GM12878 (cell line): ENCODE measurements at regions not wholly inside any gene's neighbourhood (a gene's known extent, or its start where the extent isn't known, plus 50 kb on each side); places are given as distances from the start of the nearest gene placed in this dataset.

ENCODE experiments used
- ATAC-seq: fragments of 200-7000 bp; cut with Tn5 transposase; 3 replicates; pipeline ENCODE4 v1.9.1; 2020; ENCODE audit warnings: mild to moderate bottlenecking, moderate library complexity
- BruUV-seq: library from RNA; stranded (reverse); fragments of 400-500 nt; replicated peaks from 2 replicates; lab custom pipeline; 2021; lab: Mats Ljungman, UMichigan
- CTCF ChIA-PET: fragments of 300-600 bp; sonication (Branson Sonifier 250); formaldehyde crosslinking; extraction: SDS; loops from one replicate; lab custom pipeline; 2021; ENCODE audit warnings: inconsistent platforms; lab: Yijun Ruan, JAX
- POLR2A ChIA-PET: fragments of 350-600 bp; formaldehyde crosslinking; extraction: SDS; loops from one replicate; lab custom pipeline; 2021; ENCODE audit warnings: inconsistent platforms; lab: Charles Lee
- RAD21 ChIA-PET: fragments of 300-600 bp; sonication (Branson Sonifier 250); formaldehyde crosslinking; loops from one replicate; lab custom pipeline; 2023; ENCODE audit warnings: antibody characterized with exemption; ENCODE audit not compliant: unreplicated experiment; lab: Charles Lee
- SMC1A ChIA-PET: fragments of 300-600 bp; sonication (Branson Sonifier 250); formaldehyde crosslinking; loops from one replicate; lab custom pipeline; 2023; ENCODE audit not compliant: unreplicated experiment, uncharacterized antibody; lab: Charles Lee
- DNase-seq: peaks from one replicate; pipeline ENCODE4 v3.0.0-alpha.2; 2011; ENCODE audit warnings: low read depth, low spot score
- FAIRE-seq: peaks from 3 replicates; lab custom pipeline; 2011; peaks lifted over from hg19 to GRCh38; lab: Jason Lieb, UNC
- H2AFZ ChIP-seq: 2 replicates; pipeline ENCODE4 v1.6.0; 2011; ENCODE audit warnings: low read depth, low read length, control low read depth; ENCODE audit not compliant: control insufficient read depth
- H3K27ac ChIP-seq: 2 replicates; pipeline ENCODE4 v1.5.1; 2011; ENCODE audit warnings: control low read depth; ENCODE audit not compliant: control insufficient read depth, insufficient read depth
- H3K27me3 ChIP-seq, 2 experiments: replicated peaks in 1 of 2; 2 replicates each; pipeline versions ENCODE4 v1.6.0 to v1.6.1; 2011; ENCODE audit warnings: low read length in 1 of 2; ENCODE audit not compliant: control insufficient read depth in 2 of 2, insufficient read depth in 2 of 2
- H3K36me3 ChIP-seq, 2 experiments: 2 replicates each; pipeline ENCODE4 v1.5.1; 2011; ENCODE audit warnings: low read length in 1 of 2; ENCODE audit not compliant: control insufficient read depth in 2 of 2, insufficient read depth in 2 of 2
- H3K4me1 ChIP-seq: 2 replicates; pipeline ENCODE4 v1.6.1; 2011; ENCODE audit warnings: mild to moderate bottlenecking, low read length, moderate library complexity, mixed read lengths; ENCODE audit not compliant: control insufficient read depth, insufficient read depth
- H3K4me2 ChIP-seq: 2 replicates; pipeline ENCODE4 v1.6.0; 2011; ENCODE audit warnings: control low read depth; ENCODE audit not compliant: control insufficient read depth, insufficient read depth
- H3K4me3 ChIP-seq: fragments of 200-600 bp; sonication (generic); 2 replicates; pipeline ENCODE4 v1.5.1; 2016
- H3K79me2 ChIP-seq: 2 replicates; pipeline ENCODE4 v1.6.0; 2011; ENCODE audit warnings: low read length; ENCODE audit not compliant: control insufficient read depth, insufficient read depth
- H3K9ac ChIP-seq: 2 replicates; pipeline ENCODE4 v1.8.0; 2011; ENCODE audit warnings: low read length, control low read depth, mixed read lengths; ENCODE audit not compliant: control insufficient read depth, insufficient read depth
- H3K9me3 ChIP-seq: replicated peaks from 3 replicates; pipeline ENCODE4 v1.5.1; 2011; ENCODE audit warnings: mild to moderate bottlenecking, low read length; ENCODE audit not compliant: control insufficient read depth, insufficient read depth
- H4K20me1 ChIP-seq: 2 replicates; pipeline ENCODE4 v1.6.0; 2011; ENCODE audit not compliant: control insufficient read depth, insufficient read depth
- BCL11A ChIP-seq: IDR thresholded peaks from 2 replicates; pipeline ENCODE4 v1.6.1; 2011; ENCODE audit warnings: low read depth, low read length
- EP300 ChIP-seq, 2 experiments: fragments of 150-350 bp in 1 of 2; IDR thresholded peaks; 2 replicates each; pipeline ENCODE4 v1.6.1; 2011 to 2012; ENCODE audit warnings: low read depth in 2 of 2, low read length in 2 of 2, borderline replicate concordance in 1 of 2, improper control_type of control experiment in 1 of 2, inconsistent platforms in 1 of 2; ENCODE audit not compliant: control insufficient read depth in 1 of 2
- PAX5 ChIP-seq: IDR thresholded peaks from 2 replicates; pipeline ENCODE4 v1.6.1; 2011; ENCODE audit warnings: low read depth, low read length, borderline replicate concordance
- SUPT20H ChIP-seq: IDR thresholded peaks from 2 replicates; pipeline ENCODE4 v1.6.1; 2011; ENCODE audit warnings: low read depth, mild to moderate bottlenecking, low read length, moderate library complexity, borderline replicate concordance; ENCODE audit not compliant: control insufficient read depth
- ZNF24 ChIP-seq: fragments of 450-650 bp; IDR thresholded peaks from 2 replicates; pipeline ENCODE4 v1.6.1; 2017; ENCODE audit warnings: antibody characterized with exemption, mild to moderate bottlenecking
- ZZZ3 ChIP-seq: IDR thresholded peaks from 2 replicates; pipeline ENCODE4 v1.6.1; 2011; ENCODE audit warnings: low read depth; ENCODE audit not compliant: control insufficient read depth, insufficient read length
- WGBS: methylation state at CpG from one replicate; pipeline ENCODE4 v1.1.6; 2016; ENCODE audit warnings: low lambda C conversion rate; ENCODE audit not compliant: insufficient replicate concordance, insufficient coverage; ENCODE audit errors: missing lambda C conversion rate; 5-methylcytosine and 5-hydroxymethylcytosine counted together
- in situ Hi-C: fragments of 300-500 bp; cut with MboI; formaldehyde crosslinking; loops from 9 replicates; pipeline ENCODE4 v1.14.3; 2018; ENCODE audit warnings: mixed read lengths
- intact Hi-C: fragments of 100-400 bp; cut with micrococcal nuclease; formaldehyde crosslinking; loops from one replicate; pipeline ENCODE4 v1.14.2; 2022; ENCODE audit not compliant: unreplicated experiment
- TF ChIP-seq, protein P1 (sequence below): fragments of 450-650 bp; IDR thresholded peaks from 2 replicates; pipeline ENCODE4 v1.6.1; 2017; ENCODE audit warnings: low read depth, mild to moderate bottlenecking, moderate library complexity

DNA sequence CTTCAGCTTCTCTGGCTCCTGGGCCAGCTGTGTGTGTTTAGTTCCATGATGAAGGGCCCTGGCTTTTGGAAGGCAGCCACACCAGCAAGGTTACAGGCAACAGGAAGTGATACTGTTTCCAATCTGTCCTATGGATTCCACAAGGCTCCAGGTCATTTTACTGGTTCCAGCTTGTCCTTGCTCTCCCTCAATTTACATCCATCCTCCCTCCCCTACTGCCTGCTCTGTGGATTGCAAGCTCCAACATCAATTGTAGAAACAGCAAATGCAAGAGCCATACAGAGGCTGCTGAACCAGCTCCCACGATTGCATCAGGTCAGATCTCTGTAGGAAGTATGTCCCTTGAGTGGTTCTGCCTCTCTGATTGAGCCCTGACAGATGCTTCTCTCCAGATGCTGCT lies 409.8 kb downstream of the NTRK2 start:
- H3K79me2 ChIP-seq, result no peaks in the 10 kb centered on the region
- H3K4me1 ChIP-seq, result no peaks in the 10 kb centered on the region
- FAIRE-seq (no peak), ATAC-seq (no peak), DNase-seq (no peak)
- SMC1A ChIA-PET, result no interaction called here
- no peaks in the 10 kb centered on the region; the same call in 2 of the 3 replicates for H3K9me3 ChIP-seq
- H3K4me3 ChIP-seq, result no peak overlapping the region
- in situ Hi-C loops (no loop called here), intact Hi-C loops (no loop called here)
- H3K4me2 ChIP-seq, result no peak overlapping the region
- RAD21 ChIA-PET, result no interaction called here
- H3K36me3 ChIP-seq, result no peaks in the 10 kb centered on the region
- no peaks in the 10 kb centered on the region for H3K27me3 ChIP-seq
- WGBS, result 40% methylated on average over 1 of the region's 1 CpG
- no peaks in the 10 kb centered on the region for H4K20me1 ChIP-seq
- CTCF ChIA-PET, result interaction anchor here (0.6 kb wide), 1 partner anchor 46 kb away, joined by 3 read pairs; no protein-coding TSS in a partner anchor
- no peak overlapping the region for H2AFZ ChIP-seq
- H3K27ac ChIP-seq, result no peak overlapping the region
- POLR2A ChIA-PET, result no interaction called here
- TF ChIP-seq, protein P1, sequence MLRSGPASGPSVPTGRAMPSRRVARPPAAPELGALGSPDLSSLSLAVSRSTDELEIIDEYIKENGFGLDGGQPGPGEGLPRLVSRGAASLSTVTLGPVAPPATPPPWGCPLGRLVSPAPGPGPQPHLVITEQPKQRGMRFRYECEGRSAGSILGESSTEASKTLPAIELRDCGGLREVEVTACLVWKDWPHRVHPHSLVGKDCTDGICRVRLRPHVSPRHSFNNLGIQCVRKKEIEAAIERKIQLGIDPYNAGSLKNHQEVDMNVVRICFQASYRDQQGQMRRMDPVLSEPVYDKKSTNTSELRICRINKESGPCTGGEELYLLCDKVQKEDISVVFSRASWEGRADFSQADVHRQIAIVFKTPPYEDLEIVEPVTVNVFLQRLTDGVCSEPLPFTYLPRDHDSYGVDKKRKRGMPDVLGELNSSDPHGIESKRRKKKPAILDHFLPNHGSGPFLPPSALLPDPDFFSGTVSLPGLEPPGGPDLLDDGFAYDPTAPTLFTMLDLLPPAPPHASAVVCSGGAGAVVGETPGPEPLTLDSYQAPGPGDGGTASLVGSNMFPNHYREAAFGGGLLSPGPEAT, result no peak
- no peak for TF ChIP-seq ZNF24
- TF ChIP-seq SUPT20H, result no peak
- TF ChIP-seq BCL11A, result no peak
- no peak for TF ChIP-seq EP300 (IDR thresholded peaks at IDR 0.05; ENCODE audit: borderline replicate concordance in 1 of 2, control insufficient read depth in 1 of 2, low read depth in 2 of 2, low read length in 2 of 2)
- TF ChIP-seq PAX5, result no peak
- TF ChIP-seq ZZZ3, result no peak
- BruUV-seq, result no TSS peak
- no peak overlapping the region for H3K9ac ChIP-seq
